ENCODE measurements at regions not wholly inside any gene's neighbourhood (a gene's known extent, or its start where the extent isn't known, plus 50 kb on each side); places are given as distances from the start of the nearest gene placed in this dataset.
"Not testable (repeated sequence)": the region's sequence is repeated elsewhere in the genome, so short reads cannot be mapped to it uniquely, and the experiment has no call there.

- no peak for DNase-seq
Observed at GRCh38 chr14:71444030-71444822, 488.0 kb upstream of the RGS6 start.

GRCh38 chr14:71448431-71449315 is 483.6 kb upstream of the RGS6 start:
- DNase-seq, result no peak

- no peak for DNase-seq
Observed at GRCh38 chr14:71449316-71450055, 482.7 kb upstream of the RGS6 start.

GRCh38 chr14:71451501-71451900 is 480.7 kb upstream of the RGS6 start:
- no peak for DNase-seq

- DNase-seq, result no peak
Observed at GRCh38 chr14:71452539-71452938, 479.7 kb upstream of the RGS6 start.

- no peak for DNase-seq
Observed at GRCh38 chr14:71452987-71453386, 479.2 kb upstream of the RGS6 start.

GRCh38 chr14:71454010-71454409 is 478.2 kb upstream of the RGS6 start:
- no peak for DNase-seq

- no peak for DNase-seq
Observed at GRCh38 chr14:71454513-71455332, 477.5 kb upstream of the RGS6 start.

GRCh38 chr14:71460091-71460490 is 472.1 kb upstream of the RGS6 start:
- DNase-seq, result no peak

GRCh38 chr14:71461617-71462016 is 470.6 kb upstream of the RGS6 start:
- DNase-seq, result not testable (repeated sequence)

GRCh38 chr14:71463807-71464206 is 468.4 kb upstream of the RGS6 start:
- no peak for DNase-seq

GRCh38 chr14:71464840-71465239 is 467.4 kb upstream of the RGS6 start:
- no peak for DNase-seq

- no peak for DNase-seq
Observed at GRCh38 chr14:71465316-71465715, 466.9 kb upstream of the RGS6 start.

GRCh38 chr14:71466251-71466650 is 466.0 kb upstream of the RGS6 start:
- DNase-seq, result no peak

GRCh38 chr14:71466946-71467345 is 465.3 kb upstream of the RGS6 start:
- DNase-seq, result no peak

GRCh38 chr14:71467361-71467811 is 464.8 kb upstream of the RGS6 start:
- DNase-seq, result no peak

GRCh38 chr14:71468701-71469100 is 463.5 kb upstream of the RGS6 start:
- no peak for DNase-seq

- no peak for DNase-seq
Observed at GRCh38 chr14:71469643-71470335, 462.4 kb upstream of the RGS6 start.

- no peak for DNase-seq
Observed at GRCh38 chr14:71471634-71472355, 460.4 kb upstream of the RGS6 start.

GRCh38 chr14:71472356-71473340 is 459.6 kb upstream of the RGS6 start:
- DNase-seq, result no peak
